Uterus (tissue), 2 donors: ENCODE measurements at regions not wholly inside any gene's neighbourhood (a gene's known extent, or its start where the extent isn't known, plus 50 kb on each side); places are given as distances from the start of the nearest gene placed in this dataset.

Source experiments
- POLR2A ChIP-seq, 2 donors: fragments of 450-650 bp; IDR thresholded peaks; one replicate each; pipeline ENCODE4 v1.6.1; 2016; ENCODE audit warnings: antibody characterized with exemption in 2 of 2, mild to moderate bottlenecking in 1 of 2, moderate library complexity in 1 of 2
- TF ChIP-seq, protein P1 (sequence below), 4 experiments: fragments of 200-600 bp in 2 of 4; fragments of 450-650 bp in 2 of 4; sonication (generic) in 2 of 4; IDR thresholded peaks; one replicate each; pipeline ENCODE4 v1.5.1; 2016 to 2019; ENCODE audit warnings: antibody characterized with exemption in 4 of 4, mild to moderate bottlenecking in 2 of 4, moderate library complexity in 1 of 4

- TF ChIP-seq, protein P1, sequence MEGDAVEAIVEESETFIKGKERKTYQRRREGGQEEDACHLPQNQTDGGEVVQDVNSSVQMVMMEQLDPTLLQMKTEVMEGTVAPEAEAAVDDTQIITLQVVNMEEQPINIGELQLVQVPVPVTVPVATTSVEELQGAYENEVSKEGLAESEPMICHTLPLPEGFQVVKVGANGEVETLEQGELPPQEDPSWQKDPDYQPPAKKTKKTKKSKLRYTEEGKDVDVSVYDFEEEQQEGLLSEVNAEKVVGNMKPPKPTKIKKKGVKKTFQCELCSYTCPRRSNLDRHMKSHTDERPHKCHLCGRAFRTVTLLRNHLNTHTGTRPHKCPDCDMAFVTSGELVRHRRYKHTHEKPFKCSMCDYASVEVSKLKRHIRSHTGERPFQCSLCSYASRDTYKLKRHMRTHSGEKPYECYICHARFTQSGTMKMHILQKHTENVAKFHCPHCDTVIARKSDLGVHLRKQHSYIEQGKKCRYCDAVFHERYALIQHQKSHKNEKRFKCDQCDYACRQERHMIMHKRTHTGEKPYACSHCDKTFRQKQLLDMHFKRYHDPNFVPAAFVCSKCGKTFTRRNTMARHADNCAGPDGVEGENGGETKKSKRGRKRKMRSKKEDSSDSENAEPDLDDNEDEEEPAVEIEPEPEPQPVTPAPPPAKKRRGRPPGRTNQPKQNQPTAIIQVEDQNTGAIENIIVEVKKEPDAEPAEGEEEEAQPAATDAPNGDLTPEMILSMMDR (IDR thresholded peaks at IDR 0.05) = no peak
- TF ChIP-seq POLR2A (IDR thresholded peaks at IDR 0.05) = no peak
Observed at GRCh38 chr1:208461680-208462079, 217.5 kb upstream of the PLXNA2 start.
